CD14-positive monocyte (primary cell): ENCODE measurements at regions not wholly inside any gene's neighbourhood (a gene's known extent, or its start where the extent isn't known, plus 50 kb on each side); places are given as distances from the start of the nearest gene placed in this dataset.

Source experiments
- DNase-seq, 3 donors: peaks; one replicate each; pipeline ENCODE4 v3.0.0-alpha.2; 2011 to 2022
- H2AFZ ChIP-seq: 2 replicates; pipeline ENCODE4 v1.6.0; 2012; ENCODE audit warnings: mild to moderate bottlenecking, low read depth, low read length, inconsistent platforms; ENCODE audit not compliant: insufficient read depth, poor library complexity, severe bottlenecking
- H3K27ac ChIP-seq, 2 donors: 1 replicate in 1 of 2; 2 replicates in 1 of 2; pipeline ENCODE4 v1.5.1; 2012 to 2013; ENCODE audit warnings: low read length in 2 of 2, control low read depth in 1 of 2, inconsistent platforms in 1 of 2, low read depth in 1 of 2, mild to moderate bottlenecking in 1 of 2
- H3K27me3 ChIP-seq, 2 donors: one replicate each; pipeline versions ENCODE4 v1.6.0 to v1.6.1; 2011 to 2013; ENCODE audit warnings: low read length in 2 of 2; ENCODE audit not compliant: control insufficient read depth in 2 of 2, insufficient read depth in 2 of 2
- H3K36me3 ChIP-seq, 2 donors: replicated peaks in 1 of 2; 1 replicate in 1 of 2; 2 replicates in 1 of 2; pipeline versions ENCODE4 v1.5.1 to v1.6.1; 2012 to 2013; ENCODE audit warnings: low read length in 2 of 2, control low read depth in 1 of 2, inconsistent platforms in 1 of 2, mild to moderate bottlenecking in 1 of 2; ENCODE audit not compliant: insufficient read depth in 2 of 2, control insufficient read depth in 1 of 2
- H3K4me1 ChIP-seq, 2 donors: 1 replicate in 1 of 2; 2 replicates in 1 of 2; pipeline versions ENCODE4 v1.5.1 to v1.6.1; 2012 to 2013; ENCODE audit warnings: low read length in 2 of 2, control low read depth in 1 of 2, inconsistent platforms in 1 of 2, mild to moderate bottlenecking in 1 of 2, moderate library complexity in 1 of 2; ENCODE audit not compliant: insufficient read depth in 2 of 2, control insufficient read depth in 1 of 2
- H3K4me2 ChIP-seq: replicated peaks from 2 replicates; pipeline ENCODE3; 2012; ENCODE audit warnings: low read length, moderate library complexity, mild to moderate bottlenecking; ENCODE audit not compliant: poor library complexity, severe bottlenecking; ENCODE audit errors: extremely low read depth
- H3K4me3 ChIP-seq, 3 experiments: fragments of 200-600 bp in 1 of 3; sonication (generic) in 1 of 3; replicated peaks in 1 of 3; 1 replicate in 2 of 3; 2 replicates in 1 of 3; pipeline ENCODE4 v1.5.1; 2011 to 2013; ENCODE audit warnings: low read length in 3 of 3, mild to moderate bottlenecking in 3 of 3, control low read depth in 2 of 3, low read depth in 2 of 3, inconsistent platforms in 1 of 3, moderate library complexity in 1 of 3
- H3K79me2 ChIP-seq: 2 replicates; pipeline ENCODE4 v1.6.0; 2012; ENCODE audit warnings: mild to moderate bottlenecking, control low read depth, inconsistent platforms, low read length, moderate library complexity; ENCODE audit not compliant: insufficient read depth
- H3K9ac ChIP-seq: 2 replicates; pipeline ENCODE4 v1.6.0; 2017; ENCODE audit warnings: low read length, mild to moderate bottlenecking; ENCODE audit not compliant: insufficient read depth, poor library complexity, severe bottlenecking
- H3K9me3 ChIP-seq, 2 donors: replicated peaks in 1 of 2; 1 replicate in 1 of 2; 2 replicates in 1 of 2; pipeline versions ENCODE4 v1.5.1 to v1.6.1; 2012 to 2013; ENCODE audit warnings: low read length in 2 of 2, control low read depth in 1 of 2; ENCODE audit not compliant: control insufficient read depth in 1 of 2, insufficient read depth in 1 of 2
- H4K20me1 ChIP-seq: 2 replicates; pipeline ENCODE4 v1.6.0; 2012; ENCODE audit warnings: mild to moderate bottlenecking, low read length, control low read depth, moderate library complexity; ENCODE audit not compliant: insufficient read depth
- H3K27ac Mint-ChIP-seq, 7 donors: one replicate each; pipeline ENCODE4 v1.8.0; 2020; ENCODE audit warnings: mild to moderate bottlenecking in 7 of 7, mixed read lengths in 7 of 7, moderate library complexity in 6 of 7, inconsistent platforms in 2 of 7
- H3K27me3 Mint-ChIP-seq, 3 donors: one replicate each; pipeline ENCODE4 v1.8.0; 2021 to 2022; ENCODE audit warnings: low read depth in 3 of 3, mild to moderate bottlenecking in 3 of 3, mixed read lengths in 3 of 3, moderate library complexity in 3 of 3, inconsistent platforms in 1 of 3
- H3K36me3 Mint-ChIP-seq, 2 donors: one replicate each; pipeline ENCODE4 v1.8.0; 2020; ENCODE audit warnings: mixed read lengths in 2 of 2, inconsistent platforms in 1 of 2, mild to moderate bottlenecking in 1 of 2
- H3K4me1 Mint-ChIP-seq: one replicate; pipeline ENCODE4 v1.8.0; 2020; ENCODE audit warnings: mild to moderate bottlenecking, mixed read lengths
- H3K4me3 Mint-ChIP-seq, 2 donors: one replicate each; pipeline ENCODE4 v1.8.0; 2020; ENCODE audit warnings: mild to moderate bottlenecking in 2 of 2, mixed read lengths in 2 of 2, moderate library complexity in 1 of 2
- H3K9me3 Mint-ChIP-seq, 7 donors: one replicate each; pipeline ENCODE4 v1.8.0; 2020 to 2022; ENCODE audit warnings: mixed read lengths in 7 of 7, mild to moderate bottlenecking in 6 of 7, moderate library complexity in 6 of 7, inconsistent platforms in 2 of 7
- WGBS: methylation state at CpG from one replicate; pipeline ENCODE4 v1.1.5; 2013; ENCODE audit warnings: missing lambda C conversion rate; ENCODE audit not compliant: insufficient coverage; 5-methylcytosine and 5-hydroxymethylcytosine counted together
- intact Hi-C, 2 donors: fragments of 100-400 bp; cut with micrococcal nuclease; formaldehyde crosslinking; loops; one replicate each; pipeline versions ENCODE4 v1.15.0 to v1.15.1; 2023
- TF ChIP-seq, protein P1 (sequence below): fragments of 200-600 bp; IDR thresholded peaks from one replicate; pipeline ENCODE4 v1.8.0; 2022; ENCODE audit warnings: antibody characterized with exemption, mild to moderate bottlenecking

DNA sequence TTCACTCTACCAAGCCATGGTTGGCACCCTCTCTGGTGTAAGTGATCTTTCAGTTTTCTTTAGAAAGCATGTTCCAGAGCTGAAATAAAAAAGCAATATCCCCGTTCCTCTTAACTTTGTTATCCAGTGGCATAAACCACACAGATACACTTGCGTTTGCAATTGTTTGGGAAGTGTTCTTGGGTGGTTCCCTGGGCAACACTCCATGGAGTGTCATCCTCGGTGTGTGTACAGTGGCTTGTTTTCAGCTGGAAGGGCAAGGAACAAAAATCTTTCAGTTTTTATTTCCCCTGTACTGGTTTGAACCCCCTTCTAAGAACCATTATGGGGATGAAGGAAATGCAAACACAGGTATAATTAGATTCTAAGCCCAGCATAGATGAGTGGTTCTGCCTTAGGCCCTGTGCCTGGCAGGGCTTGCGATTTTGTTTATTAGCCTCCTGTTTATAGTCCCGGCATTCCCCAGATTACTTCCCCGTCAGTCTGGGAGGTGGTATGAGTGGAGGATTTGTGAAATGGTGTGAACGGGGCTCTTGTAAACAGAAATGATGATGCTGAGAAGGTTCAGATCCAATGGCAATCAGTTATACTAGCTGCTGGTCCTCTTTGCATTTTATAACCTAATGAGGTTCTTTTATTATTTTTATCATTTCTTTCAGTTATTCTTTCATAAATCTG lies 76.0 kb upstream of the CD180 start:
- no peaks in the 10 kb centered on the region for H4K20me1 ChIP-seq
- H3K9me3 Mint-ChIP-seq: peaks cover 0 to 23% (median 9%) of the 10 kb centered on the region in 7 donors
- TF ChIP-seq, protein P1, sequence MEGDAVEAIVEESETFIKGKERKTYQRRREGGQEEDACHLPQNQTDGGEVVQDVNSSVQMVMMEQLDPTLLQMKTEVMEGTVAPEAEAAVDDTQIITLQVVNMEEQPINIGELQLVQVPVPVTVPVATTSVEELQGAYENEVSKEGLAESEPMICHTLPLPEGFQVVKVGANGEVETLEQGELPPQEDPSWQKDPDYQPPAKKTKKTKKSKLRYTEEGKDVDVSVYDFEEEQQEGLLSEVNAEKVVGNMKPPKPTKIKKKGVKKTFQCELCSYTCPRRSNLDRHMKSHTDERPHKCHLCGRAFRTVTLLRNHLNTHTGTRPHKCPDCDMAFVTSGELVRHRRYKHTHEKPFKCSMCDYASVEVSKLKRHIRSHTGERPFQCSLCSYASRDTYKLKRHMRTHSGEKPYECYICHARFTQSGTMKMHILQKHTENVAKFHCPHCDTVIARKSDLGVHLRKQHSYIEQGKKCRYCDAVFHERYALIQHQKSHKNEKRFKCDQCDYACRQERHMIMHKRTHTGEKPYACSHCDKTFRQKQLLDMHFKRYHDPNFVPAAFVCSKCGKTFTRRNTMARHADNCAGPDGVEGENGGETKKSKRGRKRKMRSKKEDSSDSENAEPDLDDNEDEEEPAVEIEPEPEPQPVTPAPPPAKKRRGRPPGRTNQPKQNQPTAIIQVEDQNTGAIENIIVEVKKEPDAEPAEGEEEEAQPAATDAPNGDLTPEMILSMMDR: no peak
- intact Hi-C loops: no loop called here
- H3K4me2 ChIP-seq: no peak overlapping the region
- H3K4me1 Mint-ChIP-seq: no peaks in the 10 kb centered on the region
- H3K36me3 Mint-ChIP-seq: no peaks in the 10 kb centered on the region
- no peaks in the 10 kb centered on the region for H3K4me1 ChIP-seq
- H3K9ac ChIP-seq: no peak overlapping the region
- peaks cover 4 to 13% of the 10 kb centered on the region in 2 donors for H3K9me3 ChIP-seq
- H3K27me3 ChIP-seq: no peaks in the 10 kb centered on the region
- no peak overlapping the region for H3K27ac ChIP-seq
- H3K79me2 ChIP-seq: no peaks in the 10 kb centered on the region
- H3K4me3 Mint-ChIP-seq: no peak overlapping the region
- no peak overlapping the region for H3K27ac Mint-ChIP-seq
- 100% methylated on average over 2 of the region's 7 CpGs for WGBS
- DNase-seq: no peak
- H2AFZ ChIP-seq: no peak overlapping the region
- H3K36me3 ChIP-seq: no peaks in the 10 kb centered on the region
- no peak overlapping the region for H3K4me3 ChIP-seq
- no peaks in the 10 kb centered on the region for H3K27me3 Mint-ChIP-seq

DNA sequence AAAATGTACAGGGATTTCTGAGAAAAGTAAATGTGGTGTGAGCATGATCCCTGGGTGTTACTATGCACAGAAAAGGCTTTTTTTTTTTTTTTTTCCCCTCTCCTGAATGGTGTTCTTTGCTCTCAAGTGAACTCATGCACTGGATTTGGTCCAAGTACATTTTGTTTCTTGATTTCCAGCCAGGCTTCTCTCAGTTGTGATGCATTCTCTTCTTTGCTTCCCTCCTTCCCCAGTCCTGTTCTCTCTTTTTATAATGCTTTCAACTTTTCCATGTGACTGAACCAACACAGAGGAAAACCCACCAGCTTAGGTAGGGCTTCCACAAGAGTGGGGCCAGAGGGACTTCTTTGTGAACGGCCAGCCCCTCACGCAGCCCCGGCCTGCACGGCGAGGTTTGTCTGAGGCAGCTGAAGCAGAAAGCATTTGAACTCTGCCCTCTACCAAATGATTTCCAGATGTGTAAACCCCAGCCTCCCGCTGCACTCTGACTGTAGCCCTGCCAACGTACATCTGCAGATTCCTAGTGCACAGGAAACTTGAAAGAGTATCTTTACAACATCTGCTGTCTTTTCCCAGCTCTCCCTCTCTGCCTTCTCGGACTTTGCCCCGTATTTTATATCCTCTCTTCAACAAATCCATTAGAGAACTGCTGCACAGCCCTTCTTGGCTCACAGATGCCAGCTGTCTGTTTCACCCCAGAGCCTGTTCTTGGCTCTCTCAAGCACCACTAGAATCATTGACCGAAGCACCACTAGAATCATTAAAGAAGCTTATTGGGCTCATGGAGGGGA lies 71.8 kb upstream of the CD180 start:
- Mint-ChIP-seq H3K27me3 (no peaks in the 10 kb centered on the region), H3K9me3 (peaks cover 0 to 8% (median 4%) of the 10 kb centered on the region in 7 donors), H3K36me3 (no peaks in the 10 kb centered on the region), H3K27ac (no peak overlapping the region), H3K4me1 (no peaks in the 10 kb centered on the region), H3K4me3 (no peak overlapping the region)
- Histone ChIP-seq H3K9ac (no peak overlapping the region), H2AFZ (no peak overlapping the region), H3K27ac (no peak overlapping the region), H3K36me3 (no peaks in the 10 kb centered on the region), H3K9me3 (no peaks in the 10 kb centered on the region), H3K4me2 (no peak overlapping the region), H3K27me3 (no peaks in the 10 kb centered on the region), H3K4me1 (no peaks in the 10 kb centered on the region), H3K4me3 (no peak overlapping the region), H4K20me1 (no peaks in the 10 kb centered on the region), H3K79me2 (no peaks in the 10 kb centered on the region)
- intact Hi-C loops: no loop called here
- WGBS: 91% methylated on average over 7 of the region's 10 CpGs
- DNase-seq: no peak
- TF ChIP-seq, protein P1: no peak
